Spleen (tissue), 11 donors: ENCODE measurements at regions not wholly inside any gene's neighbourhood (a gene's known extent, or its start where the extent isn't known, plus 50 kb on each side); places are given as distances from the start of the nearest gene placed in this dataset.

Experiments
- DNase-seq: peaks from one replicate; pipeline ENCODE4 v3.0.0-alpha.2; 2020
- H3K27ac ChIP-seq, 8 donors: fragments of 200-600 bp; sonication (generic) in 7 of 8; 1 replicate in 4 of 8; 2 replicates in 4 of 8; pipeline versions ENCODE4 v1.5.0 to v1.8.0; 2016 to 2021; ENCODE audit warnings: inconsistent platforms in 4 of 8, mild to moderate bottlenecking in 4 of 8, moderate library complexity in 1 of 8
- H3K27me3 ChIP-seq, 7 donors: fragments of 200-600 bp; sonication (generic) in 6 of 7; replicated peaks in 1 of 7; 1 replicate in 4 of 7; 2 replicates in 3 of 7; pipeline versions ENCODE4 v1.5.0 to v1.8.0; 2016 to 2021; ENCODE audit warnings: inconsistent platforms in 3 of 7, mild to moderate bottlenecking in 1 of 7
- H3K36me3 ChIP-seq, 6 donors: fragments of 200-600 bp; sonication (generic) in 5 of 6; 1 replicate in 4 of 6; 2 replicates in 2 of 6; pipeline versions ENCODE4 v1.5.0 to v1.8.0; 2016 to 2021; ENCODE audit warnings: inconsistent platforms in 2 of 6
- H3K4me1 ChIP-seq, 6 donors: fragments of 200-600 bp; sonication (generic) in 5 of 6; 1 replicate in 3 of 6; 2 replicates in 3 of 6; pipeline versions ENCODE4 v1.5.0 to v1.8.0; 2016 to 2021; ENCODE audit warnings: inconsistent platforms in 3 of 6
- H3K4me3 ChIP-seq, 8 donors: fragments of 200-600 bp; sonication (generic) in 7 of 8; 1 replicate in 4 of 8; 2 replicates in 4 of 8; pipeline versions ENCODE4 v1.5.0 to v1.8.0; 2016 to 2021; ENCODE audit warnings: inconsistent platforms in 4 of 8, mild to moderate bottlenecking in 4 of 8, moderate library complexity in 2 of 8
- H3K9me3 ChIP-seq, 8 donors: fragments of 200-600 bp; sonication (generic) in 7 of 8; 1 replicate in 4 of 8; 2 replicates in 4 of 8; pipeline versions ENCODE4 v1.5.0 to v1.8.0; 2016 to 2021; ENCODE audit warnings: inconsistent platforms in 4 of 8
- POLR2A ChIP-seq, 3 donors: fragments of 450-650 bp; IDR thresholded peaks; one replicate each; pipeline ENCODE4 v1.5.1; 2017; ENCODE audit warnings: antibody characterized with exemption in 3 of 3, mild to moderate bottlenecking in 1 of 3
- POLR2AphosphoS5 ChIP-seq, 3 donors: sonication (generic); formaldehyde crosslinking; IDR thresholded peaks; one replicate each; pipeline ENCODE4 v1.5.1; 2017; ENCODE audit warnings: antibody characterized with exemption in 3 of 3
- WGBS, 5 donors: extraction: QIAGEN DNeasy Blood & Tissue Kit in 3 of 5; methylation state at CpG; one replicate each; pipeline versions ENCODE4 v1.1.5 to v1.1.7; 2013 to 2018; 5-methylcytosine and 5-hydroxymethylcytosine counted together
- intact Hi-C: fragments of 100-400 bp; cut with DNase I; formaldehyde crosslinking; loops from one replicate; pipeline ENCODE4 v1.15.0; 2023; ENCODE audit warnings: low total_unique reads
- TF ChIP-seq, protein P1 (sequence below), 11 experiments: fragments of 200-600 bp in 7 of 11; fragments of 450-650 bp in 4 of 11; sonication (generic) in 4 of 11; IDR thresholded peaks in 8 of 11; conservative IDR thresholded peaks in 3 of 11; 1 replicate in 7 of 11; 2 replicates in 4 of 11; pipeline versions ENCODE4 v1.4.0 to v1.8.0; 2016 to 2021; ENCODE audit warnings: antibody characterized with exemption in 11 of 11, inconsistent platforms in 4 of 11, mild to moderate bottlenecking in 1 of 11
- donor health status: healthy with polysubstance abuse.
- donor health status: DM: no; HTN: no; CAD: no; lungs with moderate emphysema.
- donor health status: DM: no; HTN: no; CAD: no.
- donor health status: Bipolar disorder and iron deficiency.
- donor health status: healthy.
- donor health status: DM: no; HTN: no; CAD: no.
- donor health status: DM: yes; HTN: yes; CAD: no.

DNA sequence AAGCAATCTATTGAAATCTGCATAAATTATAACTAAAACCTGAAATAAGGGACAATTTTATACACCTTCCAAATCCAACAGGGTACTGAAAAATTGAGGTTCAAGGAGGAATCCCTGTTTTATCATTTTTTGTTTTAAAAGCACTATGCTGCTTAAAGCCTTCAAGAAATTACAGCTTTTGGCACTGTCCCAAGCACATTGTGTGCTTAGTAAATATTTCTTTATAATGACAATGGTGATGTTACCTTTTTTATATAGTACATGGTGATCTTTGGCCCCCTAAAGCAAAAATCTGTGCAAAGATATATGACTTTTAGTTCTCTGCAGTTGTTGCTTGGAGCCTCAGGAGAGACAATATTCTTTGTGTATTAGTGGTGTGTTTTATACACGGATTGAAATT lies 71.6 kb upstream of the EFEMP1 start:
- no peak for DNase-seq
- WGBS, 5 donors, result 79 to 95% (median 87%) methylated on average over 1 of the region's 1 CpG
- no peak for TF ChIP-seq POLR2AphosphoS5 (IDR thresholded peaks at IDR 0.05)
- TF ChIP-seq POLR2A (IDR thresholded peaks at IDR 0.05), result no peak
- TF ChIP-seq, protein P1, sequence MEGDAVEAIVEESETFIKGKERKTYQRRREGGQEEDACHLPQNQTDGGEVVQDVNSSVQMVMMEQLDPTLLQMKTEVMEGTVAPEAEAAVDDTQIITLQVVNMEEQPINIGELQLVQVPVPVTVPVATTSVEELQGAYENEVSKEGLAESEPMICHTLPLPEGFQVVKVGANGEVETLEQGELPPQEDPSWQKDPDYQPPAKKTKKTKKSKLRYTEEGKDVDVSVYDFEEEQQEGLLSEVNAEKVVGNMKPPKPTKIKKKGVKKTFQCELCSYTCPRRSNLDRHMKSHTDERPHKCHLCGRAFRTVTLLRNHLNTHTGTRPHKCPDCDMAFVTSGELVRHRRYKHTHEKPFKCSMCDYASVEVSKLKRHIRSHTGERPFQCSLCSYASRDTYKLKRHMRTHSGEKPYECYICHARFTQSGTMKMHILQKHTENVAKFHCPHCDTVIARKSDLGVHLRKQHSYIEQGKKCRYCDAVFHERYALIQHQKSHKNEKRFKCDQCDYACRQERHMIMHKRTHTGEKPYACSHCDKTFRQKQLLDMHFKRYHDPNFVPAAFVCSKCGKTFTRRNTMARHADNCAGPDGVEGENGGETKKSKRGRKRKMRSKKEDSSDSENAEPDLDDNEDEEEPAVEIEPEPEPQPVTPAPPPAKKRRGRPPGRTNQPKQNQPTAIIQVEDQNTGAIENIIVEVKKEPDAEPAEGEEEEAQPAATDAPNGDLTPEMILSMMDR (IDR thresholded peaks at IDR 0.05 in 8 of 11, conservative IDR thresholded peaks at IDR 0.05 in 3 of 11), result no peak

GRCh38 chr2:55995902-55996301 lies 72.3 kb upstream of the EFEMP1 start:
- 76 to 82% (median 79%) methylated on average over 2 of the region's 2 CpGs for WGBS, 5 donors
- H3K27ac ChIP-seq, result no peak overlapping the region
- intact Hi-C loops, result no loop called here
- H3K9me3 ChIP-seq, result no peaks in the 10 kb centered on the region
- no peaks in the 10 kb centered on the region for H3K4me1 ChIP-seq
- DNase-seq, result no peak
- H3K27me3 ChIP-seq, result no peaks in the 10 kb centered on the region
- H3K4me3 ChIP-seq, result no peak overlapping the region
- H3K36me3 ChIP-seq, result no peaks in the 10 kb centered on the region
- TF ChIP-seq POLR2A (IDR thresholded peaks at IDR 0.05) (no peak), POLR2AphosphoS5 (IDR thresholded peaks at IDR 0.05) (no peak)
- TF ChIP-seq, protein P1 (IDR thresholded peaks at IDR 0.05 in 8 of 11, conservative IDR thresholded peaks at IDR 0.05 in 3 of 11), result no peak

More for the DNA sequence above, 71.6 kb upstream of the EFEMP1 start:
- H3K4me1 ChIP-seq, result no peaks in the 10 kb centered on the region
- no peak overlapping the region for H3K27ac ChIP-seq
- no peaks in the 10 kb centered on the region for H3K9me3 ChIP-seq
- intact Hi-C loops, result no loop called here
- H3K36me3 ChIP-seq, result no peaks in the 10 kb centered on the region
- no peaks in the 10 kb centered on the region for H3K27me3 ChIP-seq
- H3K4me3 ChIP-seq, result no peak overlapping the region

DNA sequence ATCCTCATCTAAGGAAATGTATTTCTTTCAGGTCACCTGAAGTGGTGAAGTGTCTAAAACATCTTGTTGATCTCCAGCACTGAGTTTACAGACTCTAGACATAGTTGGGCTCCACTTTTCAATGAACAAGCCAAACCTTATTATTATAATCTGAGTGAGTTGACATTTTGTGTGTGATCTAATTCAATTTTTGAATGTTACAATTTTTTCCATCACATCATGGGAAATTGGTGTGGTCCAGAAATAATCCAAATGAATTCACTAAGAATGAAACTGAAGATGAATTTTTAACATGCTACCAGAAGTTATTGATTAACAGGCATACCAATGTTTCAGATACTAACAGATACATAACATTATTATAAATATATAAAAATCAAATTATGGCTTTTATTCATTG lies 75.6 kb upstream of the EFEMP1 start:
- no peak for DNase-seq
- H3K4me1 ChIP-seq, result no peaks in the 10 kb centered on the region
- no peak overlapping the region for H3K27ac ChIP-seq
- no peaks in the 10 kb centered on the region for H3K27me3 ChIP-seq
- H3K4me3 ChIP-seq, result no peak overlapping the region
- H3K36me3 ChIP-seq, result no peaks in the 10 kb centered on the region
- no peaks in the 10 kb centered on the region for H3K9me3 ChIP-seq
- intact Hi-C loops, result no loop called here
- TF ChIP-seq POLR2A (IDR thresholded peaks at IDR 0.05) (no peak), POLR2AphosphoS5 (IDR thresholded peaks at IDR 0.05) (no peak)
- TF ChIP-seq, protein P1 (IDR thresholded peaks at IDR 0.05 in 8 of 11, conservative IDR thresholded peaks at IDR 0.05 in 3 of 11), result no peak

DNA sequence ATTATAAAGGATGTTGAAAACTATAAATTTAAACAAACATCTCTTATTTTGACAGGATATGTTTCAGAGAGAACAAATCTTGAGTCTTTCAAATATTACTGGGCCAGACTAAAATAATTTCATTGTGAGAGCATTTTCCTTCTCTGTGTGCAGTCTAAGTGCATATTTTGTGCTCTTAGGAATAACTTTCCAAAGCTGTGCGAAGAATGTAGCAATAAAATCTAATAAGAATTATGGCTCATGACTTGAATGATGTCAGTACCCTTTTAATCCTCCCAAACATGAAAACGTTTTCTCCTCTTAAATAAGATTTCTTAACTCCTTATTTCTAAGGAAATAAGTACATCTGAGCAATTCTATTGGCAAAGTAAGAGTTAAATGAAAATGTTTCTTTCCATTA lies 76.2 kb upstream of the EFEMP1 start:
- Histone ChIP-seq H3K36me3 (no peaks in the 10 kb centered on the region), H3K4me3 (no peak overlapping the region), H3K27me3 (no peaks in the 10 kb centered on the region), H3K9me3 (no peaks in the 10 kb centered on the region), H3K27ac (no peak overlapping the region), H3K4me1 (no peaks in the 10 kb centered on the region)
- no peak for DNase-seq
- no peak for TF ChIP-seq POLR2A (IDR thresholded peaks at IDR 0.05)
- TF ChIP-seq, protein P1 (IDR thresholded peaks at IDR 0.05 in 8 of 11, conservative IDR thresholded peaks at IDR 0.05 in 3 of 11), result no peak
- no peak for TF ChIP-seq POLR2AphosphoS5 (IDR thresholded peaks at IDR 0.05)
- intact Hi-C loops, result no loop called here
- 45 to 64% (median 59%) methylated on average over 2 of the region's 2 CpGs for WGBS, 5 donors
